ENCODE measurements at regions not wholly inside any gene's neighbourhood (a gene's known extent, or its start where the extent isn't known, plus 50 kb on each side); places are given as distances from the start of the nearest gene placed in this dataset.
A peak's percentile ranks its signal among the peaks of the same experiment; 100 is the strongest.

GRCh38 chr5:27608992-27609391, 570.6 kb upstream of the CDH9 start:
- no peaks in the 10 kb centered on the region for H3K79me2 ChIP-seq (ENCODE audit: control insufficient read depth, insufficient read depth, low read length)
- H3K27me3 ChIP-seq (ENCODE audit: control insufficient read depth, insufficient read depth, low read length): no peaks in the 10 kb centered on the region
- no peaks in the 10 kb centered on the region for H4K20me1 ChIP-seq (ENCODE audit: control insufficient read depth, extremely low read depth, insufficient read depth, low read length)
- no peak overlapping the region for H2AFZ ChIP-seq (ENCODE audit: low read length)
- H3K9ac ChIP-seq (ENCODE audit: insufficient read depth, low read length): no peak overlapping the region
- no peak overlapping the region for H3K4me3 ChIP-seq (replicated peaks in 1 of 4; ENCODE audit: control extremely low read depth in 1 of 4, insufficient read depth in 1 of 4, low read depth in 3 of 4, low read length in 4 of 4)
- DNase-seq (ENCODE audit: low read depth in 2 of 2): no peak
- TF ChIP-seq CTCF (conservative IDR thresholded peaks at IDR 0.05 in 1 of 2, IDR thresholded peaks at IDR 0.05 in 1 of 2; ENCODE audit: low read depth in 1 of 2, low read length in 2 of 2) (no peak), EZH2 (IDR thresholded peaks at IDR 0.05; ENCODE audit: low read length, missing control alignments) (no peak)
- H3K36me3 ChIP-seq (ENCODE audit: control insufficient read depth, insufficient read depth, low read length): no peaks in the 10 kb centered on the region
- no peaks in the 10 kb centered on the region for H3K9me3 ChIP-seq (ENCODE audit: control insufficient read depth, insufficient read depth, low read depth, low read length)
- no peak overlapping the region for H3K4me2 ChIP-seq (ENCODE audit: extremely low read depth, insufficient read depth, low read length)
- no peaks in the 10 kb centered on the region for H3K4me1 ChIP-seq (ENCODE audit: control insufficient read depth, extremely low read depth, insufficient read depth, low read length)
- H3K27ac ChIP-seq (ENCODE audit: insufficient read depth, low read length): no peak overlapping the region

- DNase-seq (ENCODE audit: low read depth in 2 of 2): peak in 1 of 2 donors; percentile 42
- H3K9ac ChIP-seq (ENCODE audit: insufficient read depth, low read length): no peak overlapping the region
- H3K4me3 ChIP-seq (replicated peaks in 1 of 4; ENCODE audit: control extremely low read depth in 1 of 4, insufficient read depth in 1 of 4, low read depth in 3 of 4, low read length in 4 of 4): no peak overlapping the region
- H3K9me3 ChIP-seq (ENCODE audit: control insufficient read depth, insufficient read depth, low read depth, low read length): no peaks in the 10 kb centered on the region
- no peak for TF ChIP-seq CTCF (conservative IDR thresholded peaks at IDR 0.05 in 1 of 2, IDR thresholded peaks at IDR 0.05 in 1 of 2; ENCODE audit: low read depth in 1 of 2, low read length in 2 of 2)
- no peak for TF ChIP-seq EZH2 (IDR thresholded peaks at IDR 0.05; ENCODE audit: low read length, missing control alignments)
- no peak overlapping the region for H3K27ac ChIP-seq (ENCODE audit: insufficient read depth, low read length)
- no peaks in the 10 kb centered on the region for H3K27me3 ChIP-seq (ENCODE audit: control insufficient read depth, insufficient read depth, low read length)
- no peak overlapping the region for H2AFZ ChIP-seq (ENCODE audit: low read length)
- H3K79me2 ChIP-seq (ENCODE audit: control insufficient read depth, insufficient read depth, low read length): no peaks in the 10 kb centered on the region
- H3K4me1 ChIP-seq (ENCODE audit: control insufficient read depth, extremely low read depth, insufficient read depth, low read length): no peaks in the 10 kb centered on the region
- no peak overlapping the region for H3K4me2 ChIP-seq (ENCODE audit: extremely low read depth, insufficient read depth, low read length)
- no peaks in the 10 kb centered on the region for H3K36me3 ChIP-seq (ENCODE audit: control insufficient read depth, insufficient read depth, low read length)
- H4K20me1 ChIP-seq (ENCODE audit: control insufficient read depth, extremely low read depth, insufficient read depth, low read length): no peaks in the 10 kb centered on the region
These were observed 560.2 kb upstream of the CDH9 start for GRCh38 chr5:27598576-27598975.

GRCh38 chr5:27594141-27594540, 555.8 kb upstream of the CDH9 start:
- Histone ChIP-seq H3K36me3 (ENCODE audit: control insufficient read depth, insufficient read depth, low read length) (no peaks in the 10 kb centered on the region), H3K4me3 (replicated peaks in 1 of 4; ENCODE audit: control extremely low read depth in 1 of 4, insufficient read depth in 1 of 4, low read depth in 3 of 4, low read length in 4 of 4) (no peak overlapping the region), H4K20me1 (ENCODE audit: control insufficient read depth, extremely low read depth, insufficient read depth, low read length) (no peaks in the 10 kb centered on the region), H3K79me2 (ENCODE audit: control insufficient read depth, insufficient read depth, low read length) (no peaks in the 10 kb centered on the region), H2AFZ (ENCODE audit: low read length) (no peak overlapping the region), H3K4me2 (ENCODE audit: extremely low read depth, insufficient read depth, low read length) (no peak overlapping the region), H3K4me1 (ENCODE audit: control insufficient read depth, extremely low read depth, insufficient read depth, low read length) (no peaks in the 10 kb centered on the region), H3K9ac (ENCODE audit: insufficient read depth, low read length) (no peak overlapping the region), H3K27me3 (ENCODE audit: control insufficient read depth, insufficient read depth, low read length) (no peaks in the 10 kb centered on the region), H3K27ac (ENCODE audit: insufficient read depth, low read length) (no peak overlapping the region), H3K9me3 (ENCODE audit: control insufficient read depth, insufficient read depth, low read depth, low read length) (no peaks in the 10 kb centered on the region)
- DNase-seq (ENCODE audit: low read depth in 2 of 2): no peak
- TF ChIP-seq EZH2 (IDR thresholded peaks at IDR 0.05; ENCODE audit: low read length, missing control alignments): no peak
- no peak for TF ChIP-seq CTCF (conservative IDR thresholded peaks at IDR 0.05 in 1 of 2, IDR thresholded peaks at IDR 0.05 in 1 of 2; ENCODE audit: low read depth in 1 of 2, low read length in 2 of 2)

Data from fibroblast of lung (primary cell).